ENCODE measurements at regions not wholly inside any gene's neighbourhood (a gene's known extent, or its start where the extent isn't known, plus 50 kb on each side); places are given as distances from the start of the nearest gene placed in this dataset.

GRCh38 chr12:28603801-28604200 lies 413.5 kb downstream of the CCDC91 start:
- no peak for TF ChIP-seq POLR2AphosphoS5 (IDR thresholded peaks at IDR 0.05)
- no peak for TF ChIP-seq POLR2A (IDR thresholded peaks at IDR 0.05)
- no peak for TF ChIP-seq CTCF (IDR thresholded peaks at IDR 0.05)

Data from prostate gland (tissue), 2 donors.